ENCODE measurements at regions not wholly inside any gene's neighbourhood (a gene's known extent, or its start where the extent isn't known, plus 50 kb on each side); places are given as distances from the start of the nearest gene placed in this dataset.

- Histone ChIP-seq H3K9ac (replicated peaks; ENCODE audit: extremely low read depth, insufficient read depth, low read length) (no peak overlapping the region), H3K27me3 (ENCODE audit: control insufficient read depth in 2 of 2, insufficient read depth in 2 of 2, low read length in 2 of 2) (no peaks in the 10 kb centered on the region), H3K4me3 (replicated peaks in 1 of 3; ENCODE audit: insufficient read depth in 1 of 3, low read depth in 1 of 3, low read length in 3 of 3) (no peak overlapping the region), H3K79me2 (ENCODE audit: control insufficient read depth, insufficient read depth, low read length) (no peaks in the 10 kb centered on the region), H3K4me1 (ENCODE audit: control insufficient read depth, extremely low read depth, insufficient read depth, low read length) (no peaks in the 10 kb centered on the region), H3K9me1 (replicated peaks; ENCODE audit: control insufficient read depth, extremely low read depth, insufficient read depth, low read length) (no peaks in the 10 kb centered on the region), H3K27ac (ENCODE audit: insufficient read depth, low read depth, low read length) (no peak overlapping the region), H2AFZ (ENCODE audit: low read depth, low read length) (no peak overlapping the region), H4K20me1 (replicated peaks; ENCODE audit: control insufficient read depth, extremely low read depth, insufficient read depth, low read length) (no peaks in the 10 kb centered on the region), H3K36me3 (ENCODE audit: control insufficient read depth in 2 of 2, extremely low read depth in 1 of 2, insufficient read depth in 2 of 2, low read length in 2 of 2) (no peaks in the 10 kb centered on the region), H3K9me3 (replicated peaks; ENCODE audit: control insufficient read depth, insufficient read depth, low read length) (no peaks in the 10 kb centered on the region), H3K4me2 (ENCODE audit: insufficient read depth, low read length) (no peak overlapping the region)
- ChIA-PET POLR2A (interaction anchor here (1.1 kb wide), 1 partner anchor 438 kb away, joined by 3 read pairs; no protein-coding TSS in a partner anchor), CTCF (interaction anchor here (0.6 to 5.4 kb wide), 20 partner anchors 10 to 1520 kb away, joined by 3 to 238 read pairs (median 5); no protein-coding TSS in a partner anchor)
- DNase-seq (ENCODE audit: low read depth, low spot score) (peak; percentile 67), FAIRE-seq (peak; percentile 82)
- no TSS peak for BruUV-seq (replicated peaks)
- intact Hi-C loops (cut with micrococcal nuclease), result loop anchor here (1.0 to 10.0 kb wide), 4 partner anchors 439 to 1379 kb away; no protein-coding TSS in a partner anchor
- dilution Hi-C loops (cut with MboI; ENCODE audit: extremely low pct_ligation_motif_present, low sequenced_read_pairs), result no loop called here
- TF ChIP-seq FOS (IDR thresholded peaks at IDR 0.05; ENCODE audit: borderline replicate concordance, insufficient read depth, low read length), result no peak
- peak; percentile 45 to 69 for TF ChIP-seq CTCF (IDR thresholded peaks at IDR 0.05; ENCODE audit: extremely low read depth in 1 of 2, insufficient read depth in 1 of 2, low read depth in 1 of 2, low read length in 2 of 2)
- no peak for TF ChIP-seq POLR2AphosphoS5 (IDR thresholded peaks at IDR 0.05; ENCODE audit: insufficient read depth, low read depth, low read length)
Observed at GRCh38 chr2:155815851-155816250, 516.7 kb downstream of the NR4A2 start.

GRCh38 chr2:155815275-155815674 is 517.2 kb downstream of the NR4A2 start:
- CTCF ChIA-PET, result interaction anchor here (0.6 to 5.4 kb wide), 19 partner anchors 10 to 1521 kb away, joined by 3 to 238 read pairs (median 5); no protein-coding TSS in a partner anchor
- no peaks in the 10 kb centered on the region for H4K20me1 ChIP-seq (replicated peaks; ENCODE audit: control insufficient read depth, extremely low read depth, insufficient read depth, low read length)

More at GRCh38 chr2:155815275-155815674, 517.2 kb downstream of the NR4A2 start:
- no peak overlapping the region for H2AFZ ChIP-seq (ENCODE audit: low read depth, low read length)
- H3K4me2 ChIP-seq (ENCODE audit: insufficient read depth, low read length), result no peak overlapping the region
- H3K27ac ChIP-seq (ENCODE audit: insufficient read depth, low read depth, low read length), result no peak overlapping the region
- no peaks in the 10 kb centered on the region for H3K36me3 ChIP-seq (ENCODE audit: control insufficient read depth in 2 of 2, extremely low read depth in 1 of 2, insufficient read depth in 2 of 2, low read length in 2 of 2)
- H3K79me2 ChIP-seq (ENCODE audit: control insufficient read depth, insufficient read depth, low read length), result no peaks in the 10 kb centered on the region
- no peaks in the 10 kb centered on the region for H3K9me3 ChIP-seq (replicated peaks; ENCODE audit: control insufficient read depth, insufficient read depth, low read length)
- POLR2A ChIA-PET, result interaction anchor here (1.1 kb wide), 1 partner anchor 438 kb away, joined by 3 read pairs; no protein-coding TSS in a partner anchor
- no peak overlapping the region for H3K4me3 ChIP-seq (replicated peaks in 1 of 3; ENCODE audit: insufficient read depth in 1 of 3, low read depth in 1 of 3, low read length in 3 of 3)
- DNase-seq (ENCODE audit: low read depth, low spot score) (no peak), FAIRE-seq (no peak)
- intact Hi-C loops (cut with micrococcal nuclease), result loop anchor here (5.0 to 10.0 kb wide), 2 partner anchors 772 to 1380 kb away; no protein-coding TSS in a partner anchor
- no peak overlapping the region for H3K9ac ChIP-seq (replicated peaks; ENCODE audit: extremely low read depth, insufficient read depth, low read length)
- no peaks in the 10 kb centered on the region for H3K9me1 ChIP-seq (replicated peaks; ENCODE audit: control insufficient read depth, extremely low read depth, insufficient read depth, low read length)
- no peak for TF ChIP-seq JUN (IDR thresholded peaks at IDR 0.05; ENCODE audit: borderline replicate concordance, insufficient read depth, insufficient read length, low read depth)
- TF ChIP-seq CTCF (IDR thresholded peaks at IDR 0.05; ENCODE audit: extremely low read depth in 1 of 2, insufficient read depth in 1 of 2, low read depth in 1 of 2, low read length in 2 of 2), result no peak
- no peak for TF ChIP-seq MAX (IDR thresholded peaks at IDR 0.05; ENCODE audit: insufficient read depth, insufficient read length)
- TF ChIP-seq FOS (IDR thresholded peaks at IDR 0.05; ENCODE audit: borderline replicate concordance, insufficient read depth, low read length), result no peak
- no peak for TF ChIP-seq POLR2AphosphoS5 (IDR thresholded peaks at IDR 0.05; ENCODE audit: insufficient read depth, low read depth, low read length)
- TF ChIP-seq EZH2 (IDR thresholded peaks at IDR 0.05; ENCODE audit: borderline replicate concordance, low read depth, low read length, severe bottlenecking), result no peak
- no peak for TF ChIP-seq MYC (IDR thresholded peaks at IDR 0.05; ENCODE audit: low read depth, low read length)
- TF ChIP-seq GATA2 (IDR thresholded peaks at IDR 0.05; ENCODE audit: insufficient read depth, insufficient read length, low read depth, low read length), result no peak
- TF ChIP-seq POLR2A (IDR thresholded peaks at IDR 0.05; ENCODE audit: low read depth, low read length), result no peak
- dilution Hi-C loops (cut with MboI; ENCODE audit: extremely low pct_ligation_motif_present, low sequenced_read_pairs), result no loop called here
- H3K4me1 ChIP-seq (ENCODE audit: control insufficient read depth, extremely low read depth, insufficient read depth, low read length), result no peaks in the 10 kb centered on the region
- BruUV-seq (replicated peaks), result no TSS peak
- H3K27me3 ChIP-seq (ENCODE audit: control insufficient read depth in 2 of 2, insufficient read depth in 2 of 2, low read length in 2 of 2), result no peaks in the 10 kb centered on the region
